Pulmonary artery endothelial cell (primary cell): ENCODE measurements at regions not wholly inside any gene's neighbourhood (a gene's known extent, or its start where the extent isn't known, plus 50 kb on each side); places are given as distances from the start of the nearest gene placed in this dataset.

ENCODE experiments used
- DNase-seq: peaks from one replicate; pipeline ENCODE4 v3.0.0-alpha.2; 2011; ENCODE audit warnings: low read depth, low spot score

DNA sequence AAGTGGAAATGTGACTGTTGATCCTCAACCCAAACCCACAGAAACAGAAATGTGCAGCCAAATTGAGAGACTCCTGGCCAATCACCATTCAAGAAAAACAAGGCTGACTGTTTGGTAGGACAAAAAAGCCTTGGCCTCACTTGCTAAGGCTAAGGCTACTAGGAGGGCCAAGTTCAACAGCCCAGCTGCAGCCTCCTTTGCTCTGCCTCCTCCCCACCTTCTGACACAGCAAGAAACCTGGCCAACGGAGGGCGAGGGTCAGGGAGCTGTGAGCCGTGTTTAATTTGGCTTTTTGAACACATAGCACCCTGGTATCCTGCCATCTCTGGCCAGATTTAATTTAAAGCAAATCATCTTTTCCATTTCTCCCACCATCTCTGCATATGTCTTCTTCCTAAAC lies 165.8 kb upstream of the RAB4A start:
- no peak for DNase-seq

DNA sequence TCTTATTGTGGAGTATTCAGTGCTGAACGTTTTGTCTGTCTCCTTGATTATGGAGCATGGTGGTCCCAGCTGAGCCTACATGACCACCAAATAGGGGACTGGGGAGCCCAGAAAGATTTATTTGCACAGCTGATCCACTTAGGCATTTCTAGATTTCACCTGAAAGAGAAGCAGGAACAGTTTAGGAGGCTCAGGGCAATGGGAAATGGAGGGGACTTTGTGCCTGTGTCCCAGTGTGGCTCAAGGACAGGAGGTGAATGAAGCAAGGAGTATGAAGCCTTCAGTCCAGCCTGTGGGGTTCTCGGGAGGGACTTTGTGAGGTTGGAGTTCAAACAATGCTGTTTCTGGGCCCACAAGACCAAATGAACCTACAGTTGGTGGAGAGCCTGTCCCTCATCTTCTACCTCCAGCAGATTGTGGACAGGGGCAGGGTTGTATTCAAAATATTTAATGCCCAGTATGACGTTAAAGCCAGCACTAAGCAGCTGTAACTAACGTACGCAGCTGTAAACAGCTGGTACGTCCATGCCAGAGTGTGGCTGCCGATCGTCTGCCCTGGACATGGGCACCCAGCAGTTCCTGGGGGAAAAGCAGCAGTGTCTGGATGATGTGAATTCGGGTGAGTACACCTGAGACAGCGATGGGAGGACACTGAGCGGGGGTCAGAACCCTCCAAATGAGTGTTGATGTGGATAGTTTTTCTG lies 164.9 kb upstream of the RAB4A start:
- no peak for DNase-seq

DNA sequence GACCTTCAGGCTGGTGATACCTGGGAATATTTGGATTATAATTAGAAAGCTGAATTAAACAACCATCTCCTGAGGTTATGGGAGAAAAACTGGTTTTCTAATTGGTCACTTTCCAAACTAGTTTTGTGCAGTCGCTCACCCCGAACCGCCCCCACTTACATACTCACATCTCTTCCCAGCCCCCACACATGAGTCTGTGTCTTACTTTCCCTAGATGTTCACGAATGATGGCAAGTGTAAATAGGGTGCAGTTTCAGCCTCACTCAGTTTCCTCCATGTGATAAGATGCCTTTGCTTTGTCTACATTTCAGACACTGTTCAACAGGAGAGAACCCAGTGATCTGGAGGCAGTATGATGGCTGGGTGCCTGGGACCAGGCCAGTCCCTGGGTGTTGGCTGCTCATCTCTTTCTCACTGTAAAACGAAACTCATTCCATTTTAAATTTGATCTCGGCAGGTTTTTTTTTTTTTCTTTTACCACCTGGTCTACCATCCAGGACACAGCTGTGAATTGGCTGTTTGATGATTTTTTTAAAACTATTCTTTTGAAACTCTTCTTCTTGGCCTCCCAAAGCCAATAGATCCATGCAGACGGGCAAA lies 164.3 kb upstream of the RAB4A start:
- no peak for DNase-seq

DNA sequence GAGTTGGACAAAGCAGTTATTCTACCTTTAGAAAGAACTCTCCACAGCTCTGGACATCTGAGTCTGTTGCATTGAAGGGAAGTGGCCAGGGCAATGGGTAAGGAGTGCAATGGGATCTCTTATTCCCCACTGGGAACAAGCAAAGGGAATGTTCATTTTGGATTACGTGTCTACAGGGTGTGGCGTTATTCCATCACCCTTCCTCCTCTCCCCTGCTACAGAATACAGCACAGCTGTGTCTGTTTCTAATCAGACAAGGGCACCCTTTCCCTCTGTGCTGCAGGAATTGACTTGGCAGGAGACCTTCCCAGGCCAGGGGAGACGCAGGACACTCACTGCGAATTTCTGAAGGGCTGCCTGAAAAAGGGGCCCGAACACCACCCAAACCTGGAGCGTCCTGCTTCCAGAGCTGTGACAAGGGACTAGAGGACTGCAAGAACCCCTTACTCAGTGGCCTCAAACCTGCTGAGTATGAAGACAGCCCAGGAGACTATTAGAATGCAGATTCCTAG lies 163.6 kb upstream of the RAB4A start:
- no peak for DNase-seq

DNA sequence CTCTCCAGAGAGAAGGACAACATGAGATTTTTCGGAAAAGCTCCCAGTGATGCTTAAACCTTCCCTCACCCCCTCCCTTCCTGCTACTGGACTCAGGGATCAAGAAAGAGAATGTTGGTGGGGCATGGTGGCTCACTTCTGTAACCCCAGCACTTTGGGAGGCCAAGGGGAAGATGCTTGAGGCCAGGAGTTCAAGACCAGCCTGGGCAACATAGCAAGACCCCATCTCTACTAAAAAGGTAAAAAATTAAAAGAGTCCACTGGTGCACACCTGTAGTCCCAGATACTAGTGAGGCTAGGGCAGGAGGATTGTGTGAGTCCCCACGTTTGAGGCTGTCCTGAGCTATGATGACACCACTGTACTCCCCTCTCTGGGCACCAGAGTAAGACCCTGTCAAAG lies 162.9 kb upstream of the RAB4A start:
- DNase-seq = no peak

DNA sequence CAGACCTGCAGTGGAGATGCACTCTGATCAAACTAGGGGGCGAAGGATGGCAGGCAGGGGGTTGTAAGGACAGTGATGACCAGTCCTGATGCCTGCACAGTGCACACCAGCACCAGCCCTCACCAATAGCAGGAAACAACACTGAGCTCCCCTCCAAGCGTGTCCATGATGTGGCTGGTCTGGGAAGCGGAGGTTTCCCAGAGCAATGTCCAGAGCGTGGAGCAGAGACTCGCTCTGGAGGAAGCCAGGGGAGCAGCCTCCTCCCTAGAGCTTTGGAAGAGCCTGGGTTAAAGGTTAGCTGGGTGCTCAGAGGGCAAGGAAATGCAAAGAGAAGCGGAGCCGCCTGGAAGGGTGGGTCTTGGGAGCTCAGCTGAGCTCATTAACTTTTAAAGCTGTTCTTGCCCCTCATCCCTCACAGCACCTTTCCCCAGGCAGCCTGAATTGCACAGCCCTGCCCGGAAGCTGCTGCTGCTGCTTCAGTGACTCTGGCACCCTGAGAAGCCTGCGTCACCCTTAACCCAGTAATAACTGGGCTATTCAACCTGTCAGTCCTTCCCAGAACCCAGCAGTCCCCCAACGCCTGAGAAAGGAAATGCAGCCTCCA lies 162.2 kb upstream of the RAB4A start:
- no peak for DNase-seq

DNA sequence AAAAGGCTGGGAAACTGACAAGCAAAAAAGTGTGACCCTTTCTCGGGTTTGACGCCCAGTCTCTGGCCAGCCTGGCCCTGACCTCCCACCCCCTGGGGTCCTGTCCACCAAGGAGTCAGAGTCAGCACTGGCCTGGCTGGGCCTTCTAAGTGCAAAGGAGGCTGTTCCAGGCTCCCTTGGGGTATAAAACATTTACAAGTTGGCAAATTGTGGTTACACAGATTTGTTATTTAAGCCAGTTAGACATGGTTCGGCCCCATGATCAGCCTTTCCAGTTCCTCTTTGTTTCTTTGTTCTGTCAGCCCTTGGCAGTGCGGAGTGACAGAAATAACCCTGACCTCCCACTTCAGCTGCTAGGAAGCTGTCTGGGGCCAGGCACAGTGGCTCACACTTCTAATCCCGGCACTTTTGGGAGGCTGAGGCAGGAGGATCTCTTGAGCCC lies 161.6 kb upstream of the RAB4A start:
- DNase-seq = no peak

DNA sequence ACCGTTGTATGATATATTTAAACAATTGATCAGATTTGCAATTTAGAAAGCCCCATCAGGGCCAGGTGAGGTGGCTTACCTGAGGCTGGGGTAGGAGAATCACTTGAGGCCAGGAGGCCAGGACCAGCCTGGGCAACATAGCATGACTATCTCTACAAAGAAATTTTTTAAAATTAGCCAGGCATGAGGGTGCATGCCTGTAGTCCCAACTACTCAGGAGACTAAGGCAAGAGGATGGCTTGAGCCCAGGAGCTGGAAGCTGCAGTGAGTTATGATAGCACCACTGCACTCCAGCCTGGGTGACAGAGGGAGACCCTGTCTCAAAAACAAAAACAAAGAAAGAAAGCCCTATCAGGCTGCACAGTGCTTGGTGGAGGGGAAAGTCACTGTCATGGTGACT lies 159.9 kb upstream of the RAB4A start:
- no peak for DNase-seq

DNA sequence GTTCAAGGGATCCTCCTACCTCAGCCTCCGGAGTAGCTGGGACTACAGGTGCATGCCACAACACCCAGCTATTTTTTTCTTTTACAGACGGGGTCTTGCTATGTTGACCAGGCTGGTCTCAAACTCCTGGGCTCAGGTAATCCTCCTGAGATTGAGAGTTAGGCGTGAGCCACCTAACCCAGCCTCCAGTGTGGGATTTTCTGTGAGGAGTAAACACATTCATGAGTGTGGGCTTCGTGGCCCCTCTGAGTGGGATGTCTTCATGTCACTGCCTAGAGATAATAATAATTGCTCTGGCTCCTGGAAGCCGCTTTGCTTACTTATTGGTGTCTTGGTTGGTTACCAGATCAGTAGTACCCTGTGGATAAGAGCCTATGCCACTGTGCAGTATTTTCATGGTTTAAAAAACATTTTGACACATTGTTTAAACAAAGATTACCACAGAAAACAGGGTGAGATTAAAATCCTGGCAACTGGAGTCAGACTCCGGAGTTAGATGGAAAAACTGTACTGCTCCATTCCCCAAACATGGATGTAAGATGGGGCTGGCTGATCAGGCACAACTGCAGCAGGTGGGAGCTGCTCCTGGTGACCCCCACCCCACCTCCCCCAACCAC lies 159.1 kb upstream of the RAB4A start:
- DNase-seq = no peak

DNA sequence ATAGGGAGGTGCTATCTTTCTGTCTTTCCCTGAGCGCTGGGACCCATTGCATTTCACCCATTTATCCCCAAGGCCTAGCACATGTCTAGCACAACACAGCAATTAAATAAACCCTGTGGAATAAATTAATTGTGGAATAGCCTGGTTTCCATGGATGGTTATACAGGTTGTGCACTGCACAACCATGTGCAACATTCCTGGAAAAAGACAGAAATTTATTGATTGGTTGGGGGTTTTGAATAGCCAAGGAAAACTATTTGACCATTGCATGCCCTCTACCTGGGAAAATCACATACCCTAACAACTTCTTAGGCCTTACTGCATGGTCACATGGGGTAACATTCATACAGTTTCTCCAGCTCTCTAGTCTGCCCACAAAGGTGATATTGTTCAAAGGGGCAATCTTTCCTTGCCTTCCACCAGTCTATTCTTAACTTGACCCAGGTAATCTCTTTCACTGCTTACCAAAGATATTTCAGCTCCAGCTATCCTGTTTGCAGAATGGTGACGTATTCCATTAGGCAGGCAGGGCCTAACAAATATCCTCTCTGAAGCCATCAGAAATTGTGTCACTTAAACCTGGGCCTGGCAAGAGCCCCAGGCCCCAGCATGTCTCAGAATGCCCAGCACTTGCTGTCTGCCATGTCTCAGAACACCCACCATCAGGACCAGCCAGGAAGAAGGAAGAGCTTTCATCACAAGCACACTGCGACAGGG lies 157.9 kb upstream of the RAB4A start:
- no peak for DNase-seq

DNA sequence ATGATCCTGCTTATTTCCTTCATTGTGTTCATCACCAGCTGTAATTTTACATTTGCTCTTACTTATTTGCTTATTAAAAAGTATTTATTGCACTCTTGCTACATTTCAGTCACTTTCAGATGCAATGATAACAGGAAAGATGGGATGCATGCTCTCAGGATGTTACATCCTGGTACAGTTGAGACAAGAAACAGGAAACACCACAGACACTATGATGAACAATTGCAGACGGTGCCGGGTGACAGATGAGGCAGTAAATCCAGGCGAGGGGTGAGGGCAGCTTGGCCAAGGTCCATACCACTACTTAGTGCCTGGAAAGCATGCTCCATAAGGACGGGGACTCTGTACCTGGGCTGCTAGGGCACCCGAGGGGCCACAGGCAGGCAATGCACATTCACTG lies 156.6 kb upstream of the RAB4A start:
- no peak for DNase-seq

DNA sequence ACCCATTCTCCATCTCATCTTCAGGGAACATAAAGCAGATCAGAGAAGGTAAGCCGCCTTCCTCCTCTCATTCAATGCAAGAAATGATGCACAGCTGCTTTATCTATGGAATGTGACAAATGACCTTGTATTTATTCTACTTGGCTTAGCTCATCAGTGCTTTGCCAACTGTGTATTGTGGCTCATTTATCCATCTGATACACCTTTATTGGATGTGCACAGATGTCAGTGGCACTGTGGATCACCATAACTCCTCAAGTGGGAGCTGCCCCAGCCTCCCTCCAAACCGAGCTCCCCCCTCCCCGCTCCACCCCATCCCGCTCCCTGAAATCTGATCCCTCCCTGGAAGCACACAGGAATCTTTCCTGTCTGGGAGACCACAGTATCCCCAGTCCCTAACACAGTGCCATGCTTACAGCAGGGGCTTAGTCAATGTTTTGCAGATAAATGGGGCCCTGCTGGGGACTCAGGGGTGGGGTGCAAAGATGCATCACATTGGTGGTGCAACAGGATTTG lies 156.0 kb upstream of the RAB4A start:
- DNase-seq = no peak

DNA sequence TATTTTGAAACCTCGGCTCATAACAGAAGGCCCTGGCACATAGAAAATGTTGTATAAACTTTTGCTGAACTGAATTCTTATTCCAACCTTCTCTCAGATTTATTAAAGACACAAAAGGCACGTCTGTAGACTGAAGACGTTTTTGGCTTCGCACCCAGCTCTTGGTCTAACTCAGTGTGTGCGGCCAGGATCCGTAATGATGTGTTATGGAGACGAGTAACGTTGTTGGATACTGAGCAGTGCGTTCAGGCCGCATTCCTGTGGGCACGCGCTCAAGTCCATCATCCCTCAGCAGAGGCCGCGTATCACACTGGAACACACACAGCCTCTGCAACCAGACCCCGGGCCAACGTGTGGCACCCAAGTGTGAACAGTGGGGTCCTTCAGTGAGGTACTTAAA lies 154.8 kb upstream of the RAB4A start:
- DNase-seq = no peak

DNA sequence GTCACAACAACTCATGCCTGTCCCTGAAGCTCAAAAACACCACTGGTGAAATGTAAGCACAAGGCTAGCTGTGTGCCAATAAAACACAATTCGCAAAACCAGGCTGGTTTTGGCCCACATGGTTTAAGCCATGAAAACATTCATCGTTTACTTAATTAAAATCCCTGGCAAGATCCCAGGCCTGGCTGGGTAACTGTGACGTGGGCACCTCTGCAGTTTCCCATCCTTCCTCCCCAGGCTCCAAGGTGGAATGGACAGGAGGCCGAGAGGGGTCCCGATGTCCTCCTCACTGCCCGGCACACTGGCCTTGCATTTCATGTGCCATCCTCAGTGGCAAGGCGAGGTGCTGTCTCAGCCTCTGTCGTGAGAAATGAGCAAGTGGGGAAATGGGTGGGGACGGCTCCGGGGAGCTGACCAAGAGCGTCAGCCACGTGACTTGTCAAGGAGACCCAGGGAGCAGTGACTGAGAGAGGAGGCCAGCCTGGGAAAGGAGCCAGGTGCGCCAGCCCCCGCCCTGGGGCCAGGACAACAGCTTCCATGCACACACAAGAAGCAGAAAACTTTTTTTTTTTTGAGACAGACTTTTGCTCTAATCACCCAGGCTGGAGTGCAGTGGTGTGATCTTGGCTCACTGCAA lies 153.1 kb upstream of the RAB4A start:
- no peak for DNase-seq

DNA sequence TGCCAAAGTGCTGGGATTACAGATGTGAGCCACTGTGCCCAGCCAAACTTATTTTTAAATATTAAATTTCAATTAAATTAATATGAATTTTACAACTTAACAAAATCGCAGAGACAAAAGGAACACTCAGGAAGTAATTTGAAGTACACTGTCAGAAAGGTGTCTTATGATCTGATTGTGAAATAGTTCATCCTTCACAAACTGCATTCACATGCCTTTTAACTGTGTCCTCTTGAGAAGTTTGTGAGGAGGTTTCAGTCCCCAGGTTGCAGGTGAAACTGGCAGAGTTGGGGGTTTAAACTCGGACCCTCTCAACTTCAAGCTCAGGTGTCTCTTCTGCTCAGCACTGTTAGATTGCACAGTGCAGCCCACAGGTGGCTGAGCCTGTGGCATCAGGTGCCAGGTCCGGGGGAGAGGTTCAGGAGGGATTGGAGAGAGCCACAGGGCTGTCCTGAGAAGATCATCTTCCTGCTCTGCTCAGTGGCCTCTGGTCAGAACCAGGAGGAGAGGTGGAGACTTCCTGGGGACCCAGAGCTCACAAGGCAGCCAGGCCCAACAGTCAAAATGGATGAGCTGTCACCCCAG lies 152.3 kb upstream of the RAB4A start:
- no peak for DNase-seq

DNA sequence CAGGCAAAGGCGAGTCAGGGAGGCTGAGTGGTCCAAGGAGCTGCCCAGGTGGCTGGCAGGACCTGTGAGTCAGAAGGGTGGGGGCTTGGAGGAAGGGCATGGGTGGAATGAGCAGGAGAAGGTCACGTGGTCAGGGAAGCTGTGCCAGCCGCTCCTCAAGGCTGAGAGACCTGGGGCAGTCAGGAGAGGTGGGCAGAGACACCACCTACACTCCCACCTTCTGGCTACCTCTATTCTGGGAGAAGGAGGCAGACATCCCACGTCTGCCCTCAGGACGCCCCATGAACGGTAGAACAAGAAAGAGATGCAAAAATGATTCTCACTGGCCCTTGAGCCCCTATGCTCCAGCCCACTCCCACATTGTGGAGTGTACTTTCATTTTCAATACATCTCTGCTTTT lies 151.8 kb upstream of the RAB4A start:
- DNase-seq = no peak

DNA sequence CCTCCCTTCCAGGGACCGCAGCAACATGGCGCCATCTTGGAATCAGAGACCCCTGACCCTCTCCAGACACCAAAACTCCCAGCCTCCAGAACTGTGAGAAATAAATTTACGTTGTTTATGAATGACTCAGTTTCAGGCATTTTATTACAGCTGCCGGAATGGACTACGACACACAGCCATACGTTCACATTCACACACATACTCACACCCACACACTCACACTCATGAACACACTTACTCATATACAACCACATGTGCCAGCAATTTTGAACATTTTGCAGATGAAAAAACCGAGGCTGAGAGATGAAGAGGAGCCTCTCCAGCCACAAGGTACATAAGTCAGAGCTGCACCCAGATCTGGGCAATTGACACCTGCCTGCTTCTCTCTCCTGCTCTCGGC lies 151.0 kb upstream of the RAB4A start:
- DNase-seq = no peak

DNA sequence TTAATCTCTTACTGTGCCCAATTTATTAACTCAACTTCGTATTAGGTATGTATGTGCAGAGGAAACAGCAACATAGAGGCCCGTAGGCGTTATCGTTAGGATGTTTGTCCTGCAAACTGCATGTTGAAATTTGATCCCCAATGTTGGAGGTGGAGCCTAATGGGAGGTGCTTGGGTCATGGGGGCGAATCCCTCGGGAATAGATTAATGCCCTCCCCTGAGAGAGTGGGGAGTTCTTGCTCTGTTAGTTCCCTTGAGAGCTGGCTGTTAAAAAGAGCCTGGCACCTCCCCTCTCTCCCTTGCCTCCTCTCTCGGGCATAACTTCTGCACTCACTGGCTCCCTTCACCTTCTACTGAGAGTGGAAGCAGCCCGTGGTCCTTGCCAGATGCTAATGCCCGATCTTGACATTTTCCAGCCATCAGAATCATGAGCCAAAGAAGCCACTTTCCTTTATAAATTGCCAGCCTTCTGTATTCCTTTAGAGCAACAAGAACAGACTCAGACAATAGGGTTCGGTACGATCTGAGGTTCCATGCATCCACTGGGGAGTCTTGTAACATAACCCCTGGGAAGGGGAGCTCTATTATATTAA lies 149.0 kb upstream of the RAB4A start:
- no peak for DNase-seq

DNA sequence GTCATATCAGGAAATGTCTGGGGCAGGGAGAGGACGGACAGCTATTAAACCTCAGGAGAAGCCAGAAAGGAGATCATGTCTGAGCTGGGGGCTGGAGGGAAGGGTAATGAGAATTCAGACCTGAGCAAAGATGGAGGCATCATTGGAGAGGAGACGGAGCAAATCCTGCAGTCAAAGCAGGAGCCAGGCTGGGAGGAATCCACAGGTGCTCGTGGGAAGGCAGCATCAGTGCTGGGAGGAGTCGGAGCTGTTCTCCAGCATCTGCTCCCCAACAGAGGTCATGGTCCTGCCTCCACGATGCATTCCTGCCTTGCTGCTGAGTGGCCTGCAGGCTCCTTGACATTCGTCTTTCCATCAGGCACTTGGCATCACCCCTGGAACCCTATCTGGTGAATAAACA lies 148.3 kb upstream of the RAB4A start:
- DNase-seq = no peak

DNA sequence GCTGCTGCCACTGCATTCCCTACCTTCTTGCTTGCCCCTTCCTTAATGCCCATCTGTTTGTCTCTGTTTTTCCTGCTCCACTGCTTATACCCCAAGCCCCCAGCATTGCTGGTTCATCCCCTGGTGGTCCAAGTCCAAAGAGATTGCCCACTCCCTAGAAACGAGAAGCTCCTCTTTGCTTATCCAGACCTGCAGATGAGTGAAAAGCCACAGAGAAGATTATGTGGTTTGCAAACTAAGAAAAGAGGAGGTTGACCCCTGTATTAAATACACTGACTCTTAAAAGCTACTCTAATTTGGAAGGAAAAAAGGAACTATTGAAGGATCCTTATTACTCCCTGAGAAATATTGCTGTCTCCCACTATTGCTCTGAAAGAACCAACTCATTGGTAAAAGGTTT lies 146.8 kb upstream of the RAB4A start:
- DNase-seq = no peak
